IMR-90 (cell line): ENCODE measurements at regions not wholly inside any gene's neighbourhood (a gene's known extent, or its start where the extent isn't known, plus 50 kb on each side); places are given as distances from the start of the nearest gene placed in this dataset.

Experiments used
- ATAC-seq: fragments of 200-7000 bp; cut with Tn5 transposase; 2 replicates; pipeline ENCODE4 v1.9.1; 2020; ENCODE audit warnings: low read depth, mild to moderate bottlenecking, moderate library complexity
- BruUV-seq: library from RNA; stranded (reverse); fragments of 400-500 nt; replicated peaks from 2 replicates; lab custom pipeline; 2021; lab: Mats Ljungman, UMichigan
- CTCF ChIA-PET: fragments of 300-600 bp; formaldehyde crosslinking; extraction: SDS; loops from one replicate; lab custom pipeline; 2021; ENCODE audit warnings: antibody characterized with exemption; lab: Yijun Ruan, JAX
- POLR2A ChIA-PET: fragments of 300-600 bp; sonication (Branson Sonifier 250); formaldehyde crosslinking; loops from one replicate; lab custom pipeline; 2022; ENCODE audit warnings: antibody characterized with exemption; ENCODE audit not compliant: unreplicated experiment; lab: Charles Lee
- DNase-seq: peaks from one replicate; pipeline ENCODE4 v3.0.0; 2013
- H2AFZ ChIP-seq: replicated peaks from 2 replicates; pipeline ENCODE3; 2013; ENCODE audit warnings: low read length, mild to moderate bottlenecking; ENCODE audit not compliant: poor library complexity
- H2AK5ac ChIP-seq: 2 replicates; pipeline ENCODE4 v1.6.1; 2013; ENCODE audit warnings: low read depth, low read length, inconsistent platforms
- H2AK9ac ChIP-seq: replicated peaks from 2 replicates; pipeline ENCODE3; 2013; ENCODE audit warnings: mild to moderate bottlenecking, low read depth, low read length, moderate library complexity; ENCODE audit not compliant: poor library complexity
- H2BK120ac ChIP-seq: 2 replicates; pipeline ENCODE4 v1.6.1; 2013; ENCODE audit warnings: low read depth, low read length, inconsistent platforms
- H2BK15ac ChIP-seq: 3 replicates; pipeline ENCODE4 v1.6.1; 2013; ENCODE audit warnings: low read depth, low read length, inconsistent platforms
- H2BK20ac ChIP-seq: 2 replicates; pipeline ENCODE4 v1.6.1; 2013; ENCODE audit warnings: low read depth, mild to moderate bottlenecking, inconsistent platforms, low read length, moderate library complexity
- H2BK5ac ChIP-seq: 2 replicates; pipeline ENCODE4 v1.6.1; 2013; ENCODE audit warnings: mild to moderate bottlenecking, low read depth, low read length, inconsistent platforms; ENCODE audit not compliant: poor library complexity, severe bottlenecking
- H3K14ac ChIP-seq: replicated peaks from 2 replicates; pipeline ENCODE4 v1.6.1; 2013; ENCODE audit warnings: low read depth, low read length, inconsistent platforms
- H3K18ac ChIP-seq: 2 replicates; pipeline ENCODE4 v1.6.1; 2013; ENCODE audit warnings: low read depth, low read length, control low read depth
- H3K23ac ChIP-seq: 2 replicates; pipeline ENCODE4 v1.6.1; 2013; ENCODE audit warnings: low read depth, low read length, inconsistent platforms
- H3K27ac ChIP-seq: 2 replicates; pipeline ENCODE4 v1.5.1; 2013; ENCODE audit warnings: mild to moderate bottlenecking, control low read depth, low read length; ENCODE audit not compliant: insufficient read depth
- H3K27me3 ChIP-seq: 2 replicates; pipeline ENCODE4 v1.6.1; 2013; ENCODE audit warnings: low read length; ENCODE audit not compliant: control insufficient read depth, insufficient read depth
- H3K36me3 ChIP-seq: 2 replicates; pipeline ENCODE4 v1.6.1; 2013; ENCODE audit warnings: low read length, mixed read lengths; ENCODE audit not compliant: control insufficient read depth, insufficient read depth
- H3K4ac ChIP-seq: 2 replicates; pipeline ENCODE4 v1.6.1; 2013; ENCODE audit warnings: low read depth, low read length, inconsistent platforms
- H3K4me1 ChIP-seq: 2 replicates; pipeline ENCODE4 v1.6.1; 2013; ENCODE audit warnings: low read length, mixed read lengths; ENCODE audit not compliant: control insufficient read depth, insufficient read depth
- H3K4me2 ChIP-seq: 2 replicates; pipeline ENCODE4 v1.6.1; 2013; ENCODE audit warnings: low read depth, mild to moderate bottlenecking, control low read depth, low read length, moderate library complexity
- H3K4me3 ChIP-seq: 2 replicates; pipeline ENCODE4 v1.5.1; 2013; ENCODE audit warnings: low read depth, mild to moderate bottlenecking, control low read depth, low read length, moderate library complexity; ENCODE audit not compliant: insufficient read depth
- H3K56ac ChIP-seq: 2 replicates; pipeline ENCODE4 v1.6.1; 2013; ENCODE audit warnings: low read length, inconsistent platforms; ENCODE audit not compliant: insufficient read depth; ENCODE audit errors: extremely low read depth
- H3K79me1 ChIP-seq, 2 experiments: 2 replicates each; pipeline ENCODE4 v1.6.1; 2013; ENCODE audit warnings: low read length in 2 of 2, inconsistent platforms in 1 of 2, low read depth in 1 of 2
- H3K9ac ChIP-seq: 2 replicates; pipeline ENCODE4 v1.6.1; 2013; ENCODE audit warnings: low read depth, low read length, control low read depth
- H3K9me1 ChIP-seq: 2 replicates; pipeline ENCODE4 v1.6.1; 2013; ENCODE audit warnings: low read length, inconsistent platforms; ENCODE audit not compliant: insufficient read depth
- H3K9me3 ChIP-seq: 2 replicates; pipeline ENCODE4 v1.6.1; 2013; ENCODE audit warnings: low read length; ENCODE audit not compliant: control insufficient read depth, insufficient read depth
- H4K20me1 ChIP-seq: 2 replicates; pipeline ENCODE4 v1.6.1; 2013; ENCODE audit warnings: low read length, inconsistent platforms; ENCODE audit not compliant: insufficient read depth
- H4K5ac ChIP-seq: 2 replicates; pipeline ENCODE4 v1.6.1; 2013; ENCODE audit warnings: mild to moderate bottlenecking, low read depth, low read length, control low read depth
- H4K8ac ChIP-seq, 2 experiments: 2 replicates each; pipeline ENCODE4 v1.6.1; 2013; ENCODE audit warnings: low read depth in 2 of 2, low read length in 2 of 2, control low read depth in 1 of 2, inconsistent platforms in 1 of 2
- H4K91ac ChIP-seq: 2 replicates; pipeline ENCODE4 v1.6.1; 2013; ENCODE audit warnings: low read depth, low read length, inconsistent platforms; ENCODE audit not compliant: insufficient read depth
- BHLHE40 ChIP-seq: fragments of 150-350 bp; IDR thresholded peaks from 2 replicates; pipeline ENCODE4 v1.6.1; 2016; ENCODE audit warnings: mild to moderate bottlenecking, low read depth, low read length
- CEBPB ChIP-seq: IDR thresholded peaks from 2 replicates; pipeline ENCODE4 v1.6.1; 2012; ENCODE audit warnings: low read depth, low read length, improper control_type of control experiment
- ELK1 ChIP-seq: fragments of 150-350 bp; IDR thresholded peaks from 2 replicates; pipeline ENCODE4 v1.6.1; 2016; ENCODE audit warnings: low read depth, mild to moderate bottlenecking, low read length, moderate library complexity, borderline replicate concordance
- NFE2L2 ChIP-seq: fragments of 150-350 bp; IDR thresholded peaks from 2 replicates; pipeline ENCODE4 v1.6.1; 2016; ENCODE audit warnings: low read depth, mild to moderate bottlenecking, low read length
- RCOR1 ChIP-seq: IDR thresholded peaks from 2 replicates; pipeline ENCODE4 v1.6.1; 2012; ENCODE audit warnings: mild to moderate bottlenecking, low read length, improper control_type of control experiment; ENCODE audit not compliant: insufficient replicate concordance
- WGBS, 2 experiments: methylation state at CpG; one replicate each; pipeline versions ENCODE4 v1.1.5 to v1.1.7; 2013; ENCODE audit warnings: missing lambda C conversion rate in 2 of 2; ENCODE audit not compliant: insufficient read length in 1 of 2; ENCODE audit errors: extremely low coverage in 2 of 2; 5-methylcytosine and 5-hydroxymethylcytosine counted together
- dilution Hi-C: fragments of 300-500 bp; cut with HindIII; formaldehyde crosslinking; loops from one replicate; pipeline ENCODE4 v1.14.3; 2018; ENCODE audit warnings: low sequenced_read_pairs; ENCODE audit not compliant: unreplicated experiment
- in situ Hi-C: fragments of 300-500 bp; cut with MboI; formaldehyde crosslinking; loops from 3 replicates; pipeline ENCODE4 v1.14.3; 2019; ENCODE audit warnings: low sequenced_read_pairs, inconsistent platforms, mixed read lengths
- intact Hi-C: fragments of 100-400 bp; cut with micrococcal nuclease; formaldehyde crosslinking; loops from 2 replicates; pipeline ENCODE4 v1.10.0; 2022

DNA sequence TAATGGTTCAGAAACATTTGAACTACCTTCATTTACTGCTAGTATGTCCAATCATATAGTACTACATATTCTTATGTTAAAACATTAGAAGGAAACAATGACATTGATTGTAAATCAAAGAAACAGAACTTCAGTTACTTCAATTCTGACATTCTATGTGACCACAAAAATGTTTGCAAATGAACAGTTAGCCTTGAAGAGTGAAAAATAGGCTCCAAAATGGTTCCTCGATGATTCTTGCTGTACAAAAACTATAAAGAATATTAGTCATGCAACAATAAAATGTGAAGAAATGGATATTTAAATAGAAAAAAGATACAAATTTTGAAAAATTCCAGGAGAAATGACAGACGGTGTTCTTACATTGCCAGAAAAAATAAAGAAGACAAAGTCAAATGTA is 686.9 kb downstream of the BCKDHB start:
- ChIA-PET CTCF (no interaction called here), POLR2A (no interaction called here)
- Histone ChIP-seq H2BK20ac (no peak overlapping the region), H4K91ac (no peak overlapping the region), H2BK120ac (no peak overlapping the region), H3K36me3 (no peaks in the 10 kb centered on the region), H3K23ac (no peak overlapping the region), H4K5ac (no peak overlapping the region), H3K79me1 (no peaks in the 10 kb centered on the region), H2BK5ac (no peak overlapping the region), H3K14ac (no peak overlapping the region), H3K4me1 (no peaks in the 10 kb centered on the region; the same call in 1 of the 2 replicates), H3K27me3 (no peaks in the 10 kb centered on the region), H2AFZ (no peak overlapping the region), H3K4ac (no peak overlapping the region), H2BK15ac (no peak overlapping the region), H2AK5ac (no peak overlapping the region), H3K9me3 (no peaks in the 10 kb centered on the region), H2AK9ac (no peak overlapping the region), H3K9ac (no peak overlapping the region), H4K8ac (no peak overlapping the region), H4K20me1 (no peaks in the 10 kb centered on the region), H3K56ac (no peak overlapping the region), H3K9me1 (no peaks in the 10 kb centered on the region), H3K4me2 (no peak overlapping the region), H3K4me3 (no peak overlapping the region), H3K18ac (no peak overlapping the region), H3K27ac (no peak overlapping the region)
- no peak for ATAC-seq
- intact Hi-C loops: loop anchor here (5.0 kb wide), 1 partner anchor 139 kb away; no protein-coding TSS in a partner anchor
- 100% methylated on average over 1 of the region's 2 CpGs; no CpG with 5 or more reads in 1 of the 2 experiments for WGBS, 2 experiments
- no TSS peak for BruUV-seq
- no peak for DNase-seq
- in situ Hi-C loops: no loop called here
- no peak for TF ChIP-seq NFE2L2
- TF ChIP-seq RCOR1: no peak
- TF ChIP-seq BHLHE40: no peak
- TF ChIP-seq CEBPB: no peak
- no peak for TF ChIP-seq ELK1
- dilution Hi-C loops: no loop called here
